A549 (cell line): ENCODE measurements at regions not wholly inside any gene's neighbourhood (a gene's known extent, or its start where the extent isn't known, plus 50 kb on each side); places are given as distances from the start of the nearest gene placed in this dataset.

Experiments used
- ATAC-seq, 2 experiments: fragments of 200-7000 bp in 1 of 2; fragments of >200 bp in 1 of 2; cut with Nextera tagmentation in 1 of 2; cut with Tn5 transposase in 1 of 2; 3 replicates each; pipeline versions ENCODE4 v1.8.0 to v1.9.1; 2018 to 2020; ENCODE audit warnings: mild to moderate bottlenecking in 1 of 2, moderate library complexity in 1 of 2
- CTCF ChIA-PET: fragments of 300-600 bp; sonication (Branson Sonifier 250); formaldehyde crosslinking; extraction: SDS; loops from one replicate; lab custom pipeline; 2021; ENCODE audit warnings: antibody characterized with exemption, inconsistent platforms; lab: Yijun Ruan, JAX
- POLR2A ChIA-PET: fragments of 350-600 bp; formaldehyde crosslinking; extraction: SDS; loops from one replicate; lab custom pipeline; 2021; ENCODE audit warnings: antibody characterized with exemption, inconsistent platforms; lab: Yijun Ruan, JAX
- DNase-seq, 2 experiments: peaks; one replicate each; pipeline versions ENCODE4 v3.0.0 to v3.0.0-alpha.2; 2011 to 2016; ENCODE audit warnings: low read depth in 1 of 2, low spot score in 1 of 2
- FAIRE-seq: peaks from 2 replicates; lab custom pipeline; 2011; peaks lifted over from hg19 to GRCh38; lab: Jason Lieb, UNC
- H3K27ac ChIP-seq, 2 experiments: fragments of >200 bp; sonication (Bioruptor Twin); formaldehyde crosslinking; 3 replicates each; pipeline ENCODE4 v1.5.1; 2016 to 2017
- H3K4me1 ChIP-seq: fragments of >200 bp; sonication (Bioruptor Twin); formaldehyde crosslinking; 3 replicates; pipeline ENCODE4 v1.6.1; 2016
- H3K4me2 ChIP-seq: fragments of >200 bp; sonication (Bioruptor Twin); formaldehyde crosslinking; 3 replicates; pipeline ENCODE4 v1.6.1; 2016
- H3K4me3 ChIP-seq: fragments of >200 bp; sonication (Bioruptor Twin); formaldehyde crosslinking; 3 replicates; pipeline ENCODE4 v1.5.1; 2016
- H3K9me3 ChIP-seq: fragments of >200 bp; sonication (Bioruptor Twin); formaldehyde crosslinking; 3 replicates; pipeline ENCODE4 v1.6.1; 2016
- ATOH8 ChIP-seq: fragments of 250-450 bp; sonication (Bioruptor Pico); IDR thresholded peaks from 2 replicates; pipeline ENCODE4 v1.5.0; 2020; ENCODE audit warnings: low read depth, mild to moderate bottlenecking, moderate library complexity
- BCL3 ChIP-seq: fragments of >200 bp; sonication (Bioruptor Twin); formaldehyde crosslinking; IDR thresholded peaks from 3 replicates; pipeline ENCODE4 v1.6.1; 2016
- BHLHE40 ChIP-seq: IDR thresholded peaks from 2 replicates; pipeline ENCODE4 v1.6.1; 2012; ENCODE audit warnings: low read depth, low read length, inconsistent platforms
- CBX2 ChIP-seq: fragments of 200-600 bp; sonication (generic); IDR thresholded peaks from 2 replicates; pipeline ENCODE4 v1.6.1; 2016; ENCODE audit warnings: low read depth, mild to moderate bottlenecking, borderline replicate concordance
- CBX8 ChIP-seq: fragments of 200-600 bp; sonication (generic); IDR thresholded peaks from 2 replicates; pipeline ENCODE4 v1.6.1; 2016
- CHD2 ChIP-seq: fragments of 150-350 bp; IDR thresholded peaks from 2 replicates; pipeline ENCODE4 v1.6.1; 2014; ENCODE audit warnings: low read length; ENCODE audit not compliant: partially characterized antibody
- CHD4 ChIP-seq: fragments of 200-600 bp; sonication (generic); IDR thresholded peaks from 2 replicates; pipeline ENCODE4 v1.6.1; 2016; ENCODE audit warnings: antibody characterized with exemption, mild to moderate bottlenecking, borderline replicate concordance
- EHMT2 ChIP-seq: fragments of 200-600 bp; sonication (generic); IDR thresholded peaks from 2 replicates; pipeline ENCODE4 v1.6.1; 2016; ENCODE audit warnings: antibody characterized with exemption, low read depth, mild to moderate bottlenecking, moderate library complexity
- EP300 ChIP-seq, 2 experiments: fragments of >200 bp; sonication (Bioruptor Twin); formaldehyde crosslinking; IDR thresholded peaks; 2 replicates in 1 of 2; 3 replicates in 1 of 2; pipeline ENCODE4 v1.6.1; 2016 to 2017
- ESRRA ChIP-seq: fragments of 150-350 bp; IDR thresholded peaks from 2 replicates; pipeline ENCODE4 v1.6.1; 2014; ENCODE audit warnings: mild to moderate bottlenecking, low read length, borderline replicate concordance
- FOSL2 ChIP-seq, 2 experiments: fragments of 450-650 bp in 1 of 2; fragments of >200 bp in 1 of 2; sonication (Bioruptor Twin) in 1 of 2; formaldehyde crosslinking; IDR thresholded peaks; 2 replicates each; pipeline versions ENCODE4 v1.5.0 to v1.6.1; 2016 to 2020; ENCODE audit warnings: mild to moderate bottlenecking in 1 of 2, moderate library complexity in 1 of 2
- FOXS1 ChIP-seq: fragments of 250-450 bp; sonication (Bioruptor Pico); IDR thresholded peaks from 2 replicates; pipeline ENCODE4 v1.5.0; 2020; ENCODE audit warnings: mild to moderate bottlenecking, moderate library complexity
- HDAC2 ChIP-seq: fragments of 200-600 bp; sonication (generic); IDR thresholded peaks from 2 replicates; pipeline ENCODE4 v1.6.1; 2016
- HES2 ChIP-seq: fragments of >200 bp; sonication (Bioruptor Twin); formaldehyde crosslinking; IDR thresholded peaks from 2 replicates; pipeline ENCODE4 v1.6.1; 2016
- HEYL ChIP-seq: fragments of 250-450 bp; sonication (Bioruptor Pico); IDR thresholded peaks from 2 replicates; pipeline ENCODE4 v1.8.0; 2021; ENCODE audit warnings: mild to moderate bottlenecking, moderate library complexity
- MYC ChIP-seq: IDR thresholded peaks from 2 replicates; pipeline ENCODE4 v1.6.1; 2012; ENCODE audit warnings: mild to moderate bottlenecking, inconsistent platforms, low read length, improper control_type of control experiment, borderline replicate concordance
- NFE2L2 ChIP-seq: fragments of 150-350 bp; conservative IDR thresholded peaks from 2 replicates; pipeline ENCODE4 v1.6.1; 2014; ENCODE audit warnings: low read length
- NPAS2 ChIP-seq: fragments of 250-450 bp; sonication (Bioruptor Pico); IDR thresholded peaks from 2 replicates; pipeline ENCODE4 v1.8.0; 2022; ENCODE audit warnings: mild to moderate bottlenecking, moderate library complexity, borderline replicate concordance
- NR3C1 ChIP-seq: fragments of >200 bp; sonication (Bioruptor Twin); formaldehyde crosslinking; IDR thresholded peaks from 3 replicates; pipeline ENCODE4 v1.6.1; 2017
- RFX5 ChIP-seq: fragments of 450-650 bp; IDR thresholded peaks from 2 replicates; pipeline ENCODE4 v1.7.1; 2014; ENCODE audit warnings: antibody characterized with exemption, mild to moderate bottlenecking, moderate library complexity
- SREBF2 ChIP-seq: fragments of 450-650 bp; IDR thresholded peaks from 2 replicates; pipeline ENCODE4 v1.6.1; 2014; ENCODE audit warnings: mild to moderate bottlenecking, moderate library complexity
- TFCP2L1 ChIP-seq: fragments of 250-450 bp; sonication (Bioruptor Pico); IDR thresholded peaks from 2 replicates; pipeline ENCODE4 v1.5.0; 2021; ENCODE audit warnings: mild to moderate bottlenecking
- ZC3H11A ChIP-seq: fragments of 450-650 bp; IDR thresholded peaks from 2 replicates; pipeline ENCODE4 v1.6.1; 2014; ENCODE audit warnings: antibody characterized with exemption, mild to moderate bottlenecking
- ZFP36 ChIP-seq: fragments of 450-650 bp; IDR thresholded peaks from 2 replicates; pipeline ENCODE4 v1.6.1; 2014; ENCODE audit warnings: borderline replicate concordance; ENCODE audit not compliant: partially characterized antibody
- ZNF302 ChIP-seq: fragments of 250-450 bp; sonication (Bioruptor Pico); IDR thresholded peaks from 2 replicates; pipeline ENCODE4 v1.9.0; 2021; ENCODE audit warnings: inconsistent platforms, mild to moderate bottlenecking, moderate library complexity
- WGBS: methylation state at CpG from one replicate; pipeline ENCODE4 v1.1.6; 2017; ENCODE audit errors: missing lambda C conversion rate; 5-methylcytosine and 5-hydroxymethylcytosine counted together

- TF ChIP-seq RFX5, result no peak
- no peak for TF ChIP-seq BHLHE40
These were observed 154.1 kb upstream of the GOLIM4 start (continued) for GRCh38 chr3:168249550-168250414.

GRCh38 chr3:168249205-168249549 lies 153.5 kb upstream of the GOLIM4 start:
- ATAC-seq, result peak; percentile 25 to 49; a peak in 4 of 6 replicates
- FAIRE-seq, result no peak
- WGBS, result 5% methylated on average over 4 of the region's 16 CpGs

GRCh38 chr3:168248383-168249204 lies 152.9 kb upstream of the GOLIM4 start:
- no peaks in the 10 kb centered on the region for H3K9me3 ChIP-seq
- peak; percentile 40 to 67; a peak in 5 of 6 replicates for ATAC-seq
- ChIA-PET POLR2A (interaction anchor here (0.5 kb wide), 1 partner anchor 43 kb away, joined by 3 read pairs; no protein-coding TSS in a partner anchor), CTCF (interaction anchor here (0.7 to 1.3 kb wide), 3 partner anchors 598 to 1227 kb away, joined by 3 read pairs; no protein-coding TSS in a partner anchor)
- no peak overlapping the region for H3K27ac ChIP-seq
- TF ChIP-seq ATOH8 (CRISPR knock-in tag), result no peak
- TF ChIP-seq FOXS1 (CRISPR knock-in tag), result no peak
- TF ChIP-seq ZFP36, result no peak
- TF ChIP-seq EP300 (IDR thresholded peaks at IDR 0.05), result no peak
- no peak for TF ChIP-seq CHD2
- peak; percentile 0 to 16 for DNase-seq
- peak overlapping the region; percentile 50 for H3K4me3 ChIP-seq
- 7% methylated on average over 9 of the region's 27 CpGs for WGBS
- peaks cover 9% of the 10 kb centered on the region for H3K4me1 ChIP-seq
- H3K4me2 ChIP-seq, result peak overlapping the region; percentile 99
- FAIRE-seq, result no peak

More at GRCh38 chr3:168249205-168249549, 153.5 kb upstream of the GOLIM4 start:
- TF ChIP-seq ATOH8 (CRISPR knock-in tag), result no peak
- TF ChIP-seq TFCP2L1, result no peak
- TF ChIP-seq ESRRA, result no peak
- TF ChIP-seq HES2, result no peak
- no peak for TF ChIP-seq CHD4
- TF ChIP-seq NFE2L2, result no peak
- TF ChIP-seq HEYL, result no peak
- no peak for TF ChIP-seq ZC3H11A
- no peak for TF ChIP-seq HDAC2
- no peak for TF ChIP-seq FOXS1 (CRISPR knock-in tag)
- TF ChIP-seq CBX8, result no peak
- TF ChIP-seq NR3C1, result no peak
- TF ChIP-seq MYC, result no peak
- TF ChIP-seq CBX2, result no peak
- no peak for TF ChIP-seq FOSL2 (IDR thresholded peaks at IDR 0.05)
- no peak for TF ChIP-seq FOSL2 (CRISPR knock-in tag; IDR thresholded peaks at IDR 0.05)
- TF ChIP-seq NPAS2 (CRISPR knock-in tag), result no peak
- no peak for TF ChIP-seq ZNF302 (CRISPR knock-in tag)
- TF ChIP-seq SREBF2, result no peak
- no peak for TF ChIP-seq BCL3
- no peak for TF ChIP-seq EHMT2
- TF ChIP-seq, all 56 proteins: peak for 0
- ChIA-PET POLR2A (interaction anchor here (0.5 kb wide), 1 partner anchor 44 kb away, joined by 3 read pairs; no protein-coding TSS in a partner anchor), CTCF (interaction anchor here (1.0 to 1.3 kb wide), 2 partner anchors 598 to 599 kb away, joined by 3 read pairs; no protein-coding TSS in a partner anchor)
- peak overlapping the region; percentile 50 for H3K4me3 ChIP-seq
- H3K4me1 ChIP-seq, result peaks cover 9% of the 10 kb centered on the region
- peak overlapping the region in 1 of 2 experiments; percentile 68; a peak in 3 of 6 replicates for H3K27ac ChIP-seq
- peak; percentile 0 to 2 for DNase-seq
- H3K4me2 ChIP-seq, result peak overlapping the region; percentile 99
- no peaks in the 10 kb centered on the region for H3K9me3 ChIP-seq
